GM12892 (cell line): ENCODE measurements at regions not wholly inside any gene's neighbourhood (a gene's known extent, or its start where the extent isn't known, plus 50 kb on each side); places are given as distances from the start of the nearest gene placed in this dataset.

Experiments used
- POLR2A ChIP-seq: IDR thresholded peaks from 2 replicates; pipeline ENCODE4 v1.6.1; 2011; ENCODE audit warnings: low read depth, low read length, control low read depth
- POLR2AphosphoS5 ChIP-seq: IDR thresholded peaks from 2 replicates; pipeline ENCODE4 v1.6.1; 2011; ENCODE audit warnings: low read depth, low read length, control low read depth
- TAF1 ChIP-seq: IDR thresholded peaks from 2 replicates; pipeline ENCODE4 v1.6.1; 2011; ENCODE audit warnings: low read depth, mild to moderate bottlenecking, control low read depth, low read length, borderline replicate concordance

- TF ChIP-seq POLR2A (no peak), TAF1 (no peak), POLR2AphosphoS5 (no peak)
Observed at GRCh38 chr14:65993103-65993502, 493.1 kb upstream of the CCDC196 start.
